AG08396 (cell line): ENCODE measurements at regions not wholly inside any gene's neighbourhood (a gene's known extent, or its start where the extent isn't known, plus 50 kb on each side); places are given as distances from the start of the nearest gene placed in this dataset.
"Not testable (repeated sequence)": the region's sequence is repeated elsewhere in the genome, so short reads cannot be mapped to it uniquely, and the experiment has no call there.

ENCODE experiments used
- DNase-seq: peaks from one replicate; pipeline ENCODE4 v3.0.0; 2012; ENCODE audit warnings: low spot score, mixed read lengths

DNA sequence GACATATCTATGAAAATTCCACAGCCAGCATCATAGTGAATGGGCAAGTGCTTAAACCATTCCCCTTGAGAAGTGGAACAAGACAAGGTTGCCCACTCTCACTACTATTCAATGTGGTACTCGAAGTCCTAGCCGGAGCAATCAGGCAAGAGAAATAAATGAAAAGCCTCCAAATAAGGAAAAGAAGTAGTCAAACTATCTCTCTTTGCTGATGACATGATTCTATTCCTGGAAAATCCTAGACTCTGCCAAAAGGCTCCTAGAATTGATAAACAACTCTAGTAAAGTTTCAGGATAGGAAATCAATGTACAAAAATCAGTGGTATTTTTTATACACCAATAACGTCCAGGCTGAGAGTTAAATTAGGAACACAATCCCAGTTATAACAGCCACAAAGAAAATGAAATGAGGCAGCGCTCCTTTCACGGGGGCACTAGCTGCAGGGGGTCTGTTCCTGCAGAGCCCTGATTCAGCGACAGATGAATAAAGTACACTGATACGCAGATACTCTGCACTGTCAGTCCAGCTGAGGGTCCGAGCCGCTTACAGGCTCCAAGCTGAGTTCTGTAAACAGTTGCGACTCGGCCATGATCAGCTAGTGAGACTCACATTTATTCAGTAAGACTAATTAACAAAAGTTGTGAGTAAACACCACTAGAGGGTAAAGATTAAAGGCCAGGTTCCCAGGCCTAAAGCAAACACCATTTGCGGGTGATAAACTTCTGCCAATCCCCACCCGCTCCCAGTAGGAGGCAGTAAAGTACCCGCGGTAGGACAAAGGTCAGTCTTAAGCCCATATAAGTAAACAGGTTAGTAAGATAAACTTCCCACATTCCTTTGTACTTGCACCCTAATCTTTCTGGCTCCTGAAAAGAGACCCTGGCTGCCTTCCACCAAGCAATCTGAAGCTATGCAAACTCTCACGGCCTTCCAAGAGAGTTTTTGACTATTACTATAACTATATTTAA, 290.6 kb upstream of the GRID2 start:
- DNase-seq = no peak

DNA sequence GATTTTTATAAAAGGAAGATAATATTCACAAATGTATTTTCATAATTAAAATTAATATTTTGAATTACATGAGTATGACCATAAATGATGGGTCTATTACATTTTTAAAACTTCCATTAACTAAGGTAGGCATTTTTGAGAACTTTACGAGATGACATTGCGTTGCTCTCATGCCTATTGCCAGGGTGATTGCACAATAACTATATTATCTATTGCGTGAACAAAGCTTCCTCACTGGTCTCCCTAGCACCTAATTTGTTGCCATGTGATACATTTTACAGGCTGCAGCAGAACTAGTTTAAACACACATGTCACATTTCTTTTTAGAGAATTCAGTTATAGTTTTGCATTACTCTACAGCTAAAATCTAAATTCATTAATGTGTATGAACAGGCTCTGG, 289.7 kb upstream of the GRID2 start:
- no peak for DNase-seq

DNA sequence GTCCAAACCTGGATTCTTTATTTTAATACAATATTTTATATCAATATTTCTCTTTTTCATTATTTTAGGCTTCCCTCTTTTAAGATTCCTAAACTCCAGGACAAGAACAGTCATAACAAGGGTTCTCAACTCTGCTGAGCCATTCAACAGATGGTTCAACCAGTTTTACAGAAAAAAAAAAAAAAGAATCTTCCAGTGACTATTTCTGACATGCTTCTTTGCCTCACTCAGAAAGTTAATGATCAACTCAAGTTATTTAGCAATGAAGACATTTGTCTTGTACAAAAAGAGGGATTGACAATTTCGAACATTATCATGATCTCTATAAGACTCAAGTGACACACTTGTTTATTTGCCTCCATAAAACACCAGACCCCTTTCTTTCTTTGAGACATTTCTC, 282.6 kb upstream of the GRID2 start:
- no peak for DNase-seq

DNA sequence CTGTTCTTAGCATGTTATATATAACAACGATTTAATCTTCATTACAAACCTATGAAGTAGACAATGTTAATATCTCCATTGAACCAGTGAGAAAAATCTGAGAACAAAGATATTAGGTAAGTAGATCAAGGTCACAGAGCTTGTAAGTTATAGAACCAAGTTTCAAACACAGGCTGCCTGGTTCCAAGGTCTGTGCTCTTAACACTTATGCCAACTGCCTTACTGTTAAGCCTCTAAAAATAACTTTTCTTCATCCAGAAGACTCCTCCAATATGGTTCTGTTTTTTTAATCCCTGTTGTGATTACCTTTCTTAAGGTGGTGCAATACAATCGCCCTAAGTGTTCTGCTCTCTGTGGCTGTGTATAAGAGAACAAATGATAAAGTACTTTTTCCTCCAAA, 282.0 kb upstream of the GRID2 start:
- no peak for DNase-seq

DNA sequence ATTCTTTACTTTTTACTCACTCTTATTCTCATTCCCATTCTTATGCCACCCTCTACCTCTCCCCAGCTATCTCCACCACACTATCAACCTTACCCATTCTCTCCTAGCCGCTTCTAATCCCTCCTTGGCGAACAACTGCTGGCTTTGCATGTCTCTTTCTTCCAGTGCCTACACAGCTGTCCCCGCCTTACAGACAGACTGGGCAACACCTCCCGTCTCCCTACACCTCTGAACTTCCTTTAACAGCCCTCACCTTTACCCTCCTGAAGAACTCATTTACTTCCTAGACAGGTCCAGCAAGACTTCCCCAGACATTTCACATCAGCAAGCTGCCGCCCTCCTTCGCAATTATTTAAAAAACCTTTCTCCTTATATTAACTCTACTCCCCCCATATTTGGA, 274.9 kb upstream of the GRID2 start:
- DNase-seq = not testable (repeated sequence)

DNA sequence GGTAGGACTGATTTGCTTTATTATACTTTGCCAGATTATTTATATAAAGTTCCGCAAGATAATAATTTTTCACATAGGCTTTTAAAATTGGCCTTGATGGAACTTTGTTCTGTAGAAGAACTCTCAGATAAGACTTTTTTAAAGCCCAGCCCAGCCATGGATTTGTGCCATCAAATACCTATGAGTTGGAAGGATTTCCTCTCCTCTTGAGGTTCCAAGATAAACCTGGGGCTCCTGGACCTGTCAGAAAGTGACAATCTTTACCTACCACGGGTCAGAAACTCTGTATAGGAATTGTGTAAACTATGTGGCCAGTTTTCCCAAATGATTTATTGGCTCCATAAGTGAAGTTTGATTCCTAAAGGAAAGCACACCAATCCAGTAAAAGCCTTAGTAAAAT, 271.9 kb upstream of the GRID2 start:
- no peak for DNase-seq

DNA sequence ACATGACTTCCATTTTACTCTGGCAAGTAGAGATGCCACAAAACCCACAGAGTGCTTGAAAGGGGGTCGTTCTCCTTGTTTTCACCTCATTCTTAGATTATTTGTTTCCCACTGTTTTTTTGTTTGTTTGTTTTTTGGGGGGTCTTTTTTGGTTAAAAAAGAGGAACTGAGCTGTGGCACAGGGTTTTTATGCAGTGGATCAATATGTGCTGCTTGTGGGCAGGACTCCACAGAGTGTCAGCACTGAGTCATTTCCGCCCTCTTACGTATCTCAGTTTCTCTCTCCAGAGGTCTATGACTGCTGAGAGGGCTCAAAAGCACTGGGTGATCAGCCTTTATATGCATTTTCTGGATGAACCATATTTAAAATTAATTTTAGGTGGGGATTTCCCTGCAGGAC, 268.1 kb upstream of the GRID2 start:
- no peak for DNase-seq

DNA sequence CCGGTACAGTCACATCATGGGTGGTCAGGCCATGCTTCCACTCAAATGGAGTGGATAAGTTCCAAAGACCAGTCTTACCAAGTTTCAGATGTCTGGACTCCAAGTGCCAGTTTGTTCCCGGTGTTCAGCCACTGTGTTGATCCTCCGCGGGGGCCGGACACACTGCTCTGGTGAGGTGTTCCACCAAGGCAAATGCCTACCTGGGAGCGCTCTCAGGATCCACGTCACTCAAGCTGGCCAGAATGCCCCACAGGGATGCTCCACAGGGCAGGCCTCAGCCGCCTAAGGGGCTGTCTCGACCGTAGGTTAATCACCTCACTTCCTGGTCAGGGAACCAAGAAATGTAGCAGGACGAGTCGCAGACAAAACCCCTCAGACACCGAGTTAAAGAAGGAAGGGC, 258.0 kb upstream of the GRID2 start:
- DNase-seq = no peak

DNA sequence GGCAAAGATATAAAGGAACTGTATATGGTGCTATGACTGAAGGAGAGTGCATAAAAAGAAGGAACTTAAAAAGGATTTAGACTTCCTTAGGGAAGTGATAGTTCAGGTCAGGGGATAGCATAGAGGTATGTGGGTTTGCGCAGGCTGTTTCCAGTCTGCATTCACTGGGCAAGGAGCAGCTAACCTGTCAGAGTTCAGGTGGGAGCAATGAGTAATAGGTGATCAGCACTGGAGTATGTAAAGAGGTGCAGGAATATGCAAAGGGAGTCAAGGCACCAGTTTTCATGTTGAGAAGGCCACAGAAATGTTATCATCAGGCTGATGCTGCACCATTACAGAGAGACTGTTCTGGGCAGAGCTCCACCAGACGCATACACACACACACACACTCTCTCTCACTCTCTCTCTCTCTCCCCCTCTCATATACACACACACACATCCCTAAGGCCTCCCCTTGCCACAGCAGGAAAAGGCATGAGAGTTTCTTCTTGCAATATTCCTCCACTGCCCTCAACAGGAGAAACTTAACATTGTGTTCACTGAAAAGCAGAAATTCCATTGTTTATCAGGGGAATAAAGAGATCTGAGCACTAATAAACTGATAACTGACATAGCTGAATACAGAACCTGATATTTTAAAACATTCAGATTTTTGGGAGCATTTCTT, 256.4 kb upstream of the GRID2 start:
- no peak for DNase-seq

DNA sequence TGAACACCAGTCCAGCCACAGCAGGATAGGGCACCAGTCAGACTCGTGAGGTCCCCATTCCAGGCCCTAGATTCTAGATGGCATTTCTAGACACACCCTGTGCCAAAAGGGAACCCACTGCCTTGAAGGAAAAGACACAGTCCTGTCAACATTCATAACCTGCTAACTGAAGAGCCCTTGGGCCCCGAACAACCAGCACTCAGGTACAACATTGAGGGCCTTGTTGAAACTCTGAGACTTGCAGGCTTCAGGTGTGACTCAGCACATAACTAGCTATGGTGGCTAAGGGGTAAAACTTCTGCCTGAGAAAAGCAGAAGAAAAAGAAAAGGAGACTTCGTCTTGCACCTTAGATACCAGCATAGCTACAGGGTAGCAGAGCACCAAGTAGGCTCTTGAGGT, 252.9 kb upstream of the GRID2 start:
- no peak for DNase-seq

DNA sequence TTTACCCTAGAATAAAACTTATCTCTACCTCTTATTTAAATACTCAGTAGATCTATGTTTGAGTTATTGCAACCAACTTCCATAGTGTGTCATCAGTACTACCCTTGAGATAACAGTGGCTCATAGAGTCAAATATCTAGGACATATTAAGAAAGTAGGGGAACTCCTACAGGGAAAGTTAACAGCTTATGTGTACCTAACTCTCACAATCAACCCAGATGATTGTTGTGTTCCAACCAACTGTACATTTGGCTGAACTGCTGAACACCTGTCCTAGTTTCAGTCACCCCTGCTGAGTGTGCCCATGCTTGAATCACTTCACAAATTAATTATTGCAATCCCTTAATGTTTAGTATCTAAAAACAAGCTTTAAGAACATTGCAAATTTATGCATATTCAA, 244.2 kb upstream of the GRID2 start:
- DNase-seq = no peak

DNA sequence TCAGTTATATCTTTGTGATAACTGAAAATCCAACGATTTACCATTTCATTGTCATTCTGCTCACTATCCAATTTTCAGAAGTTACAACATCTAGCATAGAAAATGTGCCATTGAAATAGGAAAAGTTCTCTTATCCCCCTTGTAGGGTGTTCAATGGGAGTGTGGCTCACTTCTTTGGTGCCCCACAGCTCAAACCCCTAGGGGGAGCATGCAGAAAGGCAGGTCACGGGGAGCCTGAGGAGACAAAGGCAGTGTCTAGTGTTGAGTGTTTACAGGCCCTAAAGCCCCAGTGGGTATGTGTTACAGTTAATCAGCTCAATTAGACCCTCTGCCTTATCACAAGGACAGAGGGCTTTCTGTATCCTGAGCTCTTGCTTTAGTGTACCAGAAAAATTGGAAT, 243.4 kb upstream of the GRID2 start:
- DNase-seq = no peak

DNA sequence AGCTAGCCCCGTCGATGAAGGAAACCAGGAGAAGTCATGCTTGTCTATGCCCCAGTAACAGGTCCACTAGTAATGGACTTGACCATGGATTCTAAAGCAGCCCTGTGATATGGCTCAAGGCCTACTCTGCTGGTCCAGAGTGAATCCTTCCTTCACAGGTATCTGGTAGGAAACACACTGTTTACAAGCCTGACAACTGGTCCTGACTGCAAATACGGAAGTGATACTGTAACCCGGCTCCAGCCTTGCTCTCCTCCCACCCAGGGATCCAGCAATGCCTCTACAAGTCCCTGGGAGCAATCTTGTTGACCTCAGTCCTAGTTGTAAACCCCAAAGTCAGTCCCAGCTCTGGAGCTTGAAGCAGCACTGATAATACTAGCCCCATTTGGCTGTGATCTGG, 239.2 kb upstream of the GRID2 start:
- no peak for DNase-seq

DNA sequence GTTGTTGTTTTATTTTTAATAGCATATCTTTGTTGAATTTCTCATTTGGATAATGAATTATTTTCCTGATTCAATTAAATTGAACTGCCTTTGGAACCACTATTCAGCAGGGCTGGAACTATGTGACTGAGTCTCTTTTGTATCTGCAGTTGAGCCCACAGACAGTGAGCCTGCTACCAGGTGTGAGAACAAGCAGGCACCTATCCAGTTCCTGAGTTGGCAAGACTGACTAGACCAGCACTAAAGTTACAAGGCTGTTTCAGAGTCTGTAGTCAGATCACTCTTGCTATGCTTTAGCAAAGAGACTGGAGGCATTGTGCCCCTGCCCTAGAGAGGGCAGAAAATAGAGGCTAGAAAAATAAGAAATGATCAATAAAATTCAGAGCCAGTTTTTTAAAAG, 237.3 kb upstream of the GRID2 start:
- no peak for DNase-seq

DNA sequence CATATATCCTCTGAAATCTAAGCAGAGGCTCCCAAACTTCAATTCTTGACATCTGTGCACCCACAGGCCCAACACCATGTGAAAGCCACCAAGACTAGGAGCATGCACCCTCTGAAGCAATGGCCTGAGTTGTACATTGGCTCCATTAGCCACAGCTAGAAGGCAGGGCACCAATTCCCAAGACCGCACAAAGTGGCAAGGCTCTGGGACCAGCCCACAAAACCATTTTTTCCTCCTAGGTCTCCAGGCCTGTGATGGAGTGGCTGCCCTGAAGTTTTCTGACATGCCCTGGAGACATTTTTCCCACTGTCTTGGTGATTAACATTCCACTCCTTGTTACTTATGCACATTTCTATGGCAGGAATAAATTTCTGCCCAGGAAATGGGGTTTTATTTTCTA, 232.2 kb upstream of the GRID2 start:
- no peak for DNase-seq

DNA sequence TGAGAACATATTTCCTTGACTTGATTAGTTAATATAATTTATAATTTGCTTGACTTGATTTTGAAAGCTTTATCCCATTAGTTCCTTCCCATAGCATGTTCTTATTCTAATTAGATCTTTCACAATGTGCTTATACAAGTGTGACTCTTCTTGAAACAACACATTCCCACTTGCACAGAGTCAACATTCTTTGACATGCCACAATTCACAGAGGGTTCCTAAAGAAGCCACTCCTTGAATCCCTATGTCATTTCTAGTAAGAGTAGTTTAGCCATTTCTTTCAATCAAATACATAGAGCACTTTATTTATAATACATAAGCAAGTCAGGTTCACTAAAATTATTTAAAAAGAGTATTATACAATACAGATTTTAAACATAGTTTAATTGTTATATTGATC, 228.9 kb upstream of the GRID2 start:
- DNase-seq = no peak

DNA sequence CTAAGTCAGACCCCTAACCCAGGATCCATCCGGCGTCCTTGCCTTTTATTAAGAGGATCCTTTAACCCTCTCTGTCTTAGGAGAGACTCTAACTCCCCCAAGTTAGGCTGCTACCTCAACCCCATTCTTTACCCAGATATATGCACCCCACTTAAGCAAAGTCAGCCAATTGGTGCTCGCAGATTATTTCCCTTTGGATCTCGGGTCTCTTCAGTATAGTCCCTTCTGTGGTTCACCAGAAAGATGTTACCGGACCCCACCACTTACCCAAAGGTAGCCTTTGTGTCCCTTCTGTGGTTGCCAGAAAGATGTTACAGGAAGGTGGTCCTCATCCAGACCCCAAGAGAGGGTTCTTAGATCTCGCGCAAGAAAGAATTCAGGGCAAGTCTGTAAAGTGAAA, 212.9 kb upstream of the GRID2 start:
- no peak for DNase-seq

DNA sequence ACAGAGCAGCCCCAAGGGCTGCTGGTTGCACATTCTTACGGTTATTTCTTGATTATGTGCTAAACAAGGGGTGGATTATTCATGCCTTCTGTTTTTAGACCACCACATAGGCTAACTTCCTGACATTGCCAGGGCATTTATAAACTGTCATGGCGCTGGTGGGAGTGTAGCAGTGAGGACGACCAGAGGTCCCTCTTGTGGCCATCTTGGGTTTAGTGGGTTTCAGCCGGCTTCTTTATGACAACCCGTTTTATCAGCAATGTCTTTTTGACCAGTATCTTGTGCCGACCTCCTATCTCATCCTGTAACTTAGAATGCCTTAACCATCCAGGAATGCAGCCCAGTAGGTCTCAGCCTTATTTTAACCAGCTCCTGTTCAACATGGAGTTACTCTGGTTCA, 212.4 kb upstream of the GRID2 start:
- no peak for DNase-seq

DNA sequence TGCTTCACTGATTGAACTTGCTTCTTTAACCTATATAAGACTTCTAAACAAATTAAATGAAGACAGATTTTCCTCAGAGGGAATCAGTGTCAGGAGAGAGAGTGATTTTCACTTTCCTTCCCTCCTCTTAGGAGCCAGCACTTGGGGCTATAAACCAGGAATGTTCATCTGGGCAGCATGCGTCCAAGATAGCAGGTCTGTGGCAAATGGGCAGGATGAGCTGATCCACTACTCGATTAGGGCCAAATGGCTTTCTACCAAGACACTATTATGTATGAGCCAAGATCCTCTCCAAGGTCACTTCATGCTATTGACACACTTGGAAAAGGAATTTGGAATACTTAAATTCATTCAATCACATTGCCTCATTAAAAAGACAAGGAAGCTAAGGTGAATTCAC, 203.9 kb upstream of the GRID2 start:
- DNase-seq = no peak

DNA sequence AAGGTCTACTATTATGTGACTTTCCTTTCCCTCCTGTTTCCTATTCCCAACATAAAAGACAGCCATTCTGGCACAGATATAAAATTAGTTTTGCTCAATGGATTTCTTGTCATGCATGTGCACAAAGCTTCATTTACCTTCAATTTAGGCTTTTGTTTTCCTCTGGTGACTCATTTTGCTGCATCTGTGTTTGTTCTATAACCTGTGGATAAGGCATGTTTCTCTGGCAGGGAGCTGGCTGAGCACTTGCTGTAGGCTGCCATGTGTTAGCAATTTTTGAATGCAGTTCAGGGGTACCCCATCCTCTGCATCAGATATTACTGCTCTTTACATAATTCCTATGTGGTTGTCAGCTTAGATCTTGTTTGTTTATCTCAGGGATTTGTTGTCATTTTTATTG, 202.8 kb upstream of the GRID2 start:
- no peak for DNase-seq

DNA sequence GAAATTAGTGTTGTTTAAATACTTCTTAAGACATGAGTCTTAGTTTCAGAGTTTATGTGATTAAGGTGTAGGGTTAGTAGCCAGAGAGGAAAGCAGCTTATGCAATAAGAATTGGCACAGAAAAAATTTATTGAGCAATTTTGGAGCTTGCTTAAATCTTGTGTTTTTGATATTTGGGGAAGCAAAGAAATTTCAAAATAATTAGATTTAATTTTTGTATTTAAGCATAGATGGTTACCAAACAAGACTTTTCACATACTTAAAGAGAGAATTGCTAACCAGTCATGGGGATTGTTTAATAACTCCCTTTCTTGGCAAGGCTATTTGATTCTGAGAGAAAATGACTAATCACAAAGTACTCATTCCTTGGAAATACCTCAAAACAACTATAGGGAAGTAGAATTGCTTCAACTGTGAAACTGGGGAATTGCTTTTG, 202.0 kb upstream of the GRID2 start:
- DNase-seq = no peak

DNA sequence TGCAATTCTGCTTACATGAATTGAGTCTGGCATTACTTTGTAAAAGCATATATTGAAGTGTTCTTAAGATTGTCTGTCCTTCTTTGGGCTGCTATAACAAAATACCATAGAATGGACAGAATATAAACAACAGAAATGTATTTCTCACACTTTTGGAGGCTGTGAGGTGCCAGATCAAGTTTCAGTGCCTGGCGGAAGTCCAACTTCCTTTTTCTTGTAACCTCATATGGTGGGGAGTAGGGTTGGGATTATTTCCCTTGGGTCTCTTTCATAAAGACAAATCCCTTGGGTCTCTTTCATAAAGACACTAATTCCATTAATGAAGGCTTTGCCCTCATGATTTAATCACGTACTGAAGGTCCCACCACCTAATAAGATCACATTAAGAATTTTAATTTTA, 199.3 kb upstream of the GRID2 start:
- DNase-seq = no peak

DNA sequence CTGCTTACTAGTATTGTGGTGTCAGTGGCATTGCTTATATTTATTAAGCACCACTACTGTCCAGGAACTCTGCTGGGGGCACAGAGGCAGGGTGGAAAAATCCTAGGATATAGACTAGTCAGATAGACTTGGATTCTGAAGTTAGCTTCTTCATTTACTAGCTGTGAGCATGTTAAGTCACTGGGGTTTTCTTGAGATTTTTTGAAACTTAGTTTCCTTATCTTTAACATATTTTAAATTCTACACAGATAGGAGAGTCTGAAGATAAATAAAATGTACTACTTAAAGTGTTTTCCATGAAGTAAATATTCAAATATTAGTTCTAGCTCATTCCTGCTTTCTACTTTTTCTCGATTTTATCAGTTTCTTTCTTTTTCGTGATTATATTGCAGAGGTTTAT, 196.9 kb upstream of the GRID2 start:
- no peak for DNase-seq

DNA sequence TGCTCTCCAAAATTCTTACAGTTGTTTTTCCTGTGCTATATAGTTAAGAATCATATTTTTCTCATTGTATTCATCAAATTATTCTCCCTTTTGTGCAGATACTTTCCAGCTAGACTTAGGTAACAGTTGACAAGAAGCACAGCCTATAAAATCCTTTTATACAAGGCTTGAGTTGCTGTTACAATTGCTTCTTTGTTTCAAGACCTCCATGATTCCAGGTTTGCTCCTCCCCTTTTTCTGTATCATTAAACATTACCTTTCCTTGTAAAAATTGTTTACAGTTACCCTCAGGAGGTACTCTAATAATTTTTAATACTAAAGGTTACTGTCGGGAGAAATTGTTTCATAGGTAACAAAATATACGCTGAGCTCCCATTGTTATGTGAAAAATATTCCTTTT, 192.3 kb upstream of the GRID2 start:
- DNase-seq = no peak
